ENCODE measurements at regions not wholly inside any gene's neighbourhood (a gene's known extent, or its start where the extent isn't known, plus 50 kb on each side); places are given as distances from the start of the nearest gene placed in this dataset.
A peak's percentile ranks its signal among the peaks of the same experiment; 100 is the strongest.

DNA sequence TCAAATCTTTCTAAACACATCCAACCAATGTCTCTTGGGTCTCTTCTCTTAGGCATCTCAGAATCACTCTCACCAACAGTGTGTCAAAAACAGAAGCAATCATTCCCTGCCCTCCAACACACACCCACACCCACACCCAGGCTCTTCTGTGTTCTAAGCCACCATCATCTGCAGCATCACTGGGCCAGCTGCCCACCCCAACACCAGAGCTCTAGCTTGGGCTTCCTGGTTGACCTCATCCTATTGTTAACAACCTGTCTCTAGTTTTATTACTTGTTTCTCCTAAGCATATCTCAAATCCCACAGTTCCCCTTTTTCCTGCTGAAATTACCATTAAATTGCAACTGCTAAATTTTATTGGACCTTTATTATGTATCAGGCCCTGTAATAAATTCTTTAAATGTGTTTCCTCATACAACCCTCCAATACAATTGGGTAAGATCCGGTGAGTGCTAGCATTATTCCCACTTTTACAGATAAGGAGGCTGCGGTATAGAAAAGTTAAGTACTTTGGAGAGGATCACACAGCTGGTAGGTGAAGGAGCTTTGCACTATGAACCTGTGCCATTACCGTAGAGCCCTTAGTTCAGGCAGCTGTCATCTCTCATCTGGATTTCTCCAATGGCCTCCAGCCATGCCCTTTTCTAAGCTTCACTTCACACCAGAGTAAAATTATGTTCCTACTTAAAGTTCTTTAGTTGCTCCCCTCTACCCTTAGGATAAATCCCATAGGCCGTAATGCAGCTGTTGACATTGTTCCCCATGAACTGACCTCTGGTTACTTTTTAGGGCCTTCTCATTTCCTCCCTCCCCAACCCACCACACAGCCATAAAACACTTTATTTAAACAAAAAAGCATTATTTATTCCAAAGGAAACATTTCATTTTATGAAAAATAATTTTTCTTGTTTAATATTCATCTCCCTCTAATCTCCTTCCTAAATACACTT lies 227.7 kb downstream of the B3GLCT start:
- Histone ChIP-seq H3K79me2 (ENCODE audit: low read depth) (no peaks in the 10 kb centered on the region), H3K27me3 (no peaks in the 10 kb centered on the region), H3K4me2 (no peak overlapping the region), H2AFZ (replicated peaks) (no peak overlapping the region), H3K9ac (no peak overlapping the region), H4K20me1 (ENCODE audit: low read depth) (no peaks in the 10 kb centered on the region), H3K4me1 (no peaks in the 10 kb centered on the region), H3K36me3 (no peaks in the 10 kb centered on the region), H3K9me3 (ENCODE audit: low read depth) (no peaks in the 10 kb centered on the region), H3F3A (ENCODE audit: low read depth) (no peaks in the 10 kb centered on the region), H3K27ac (no peak overlapping the region), H3K4me3 (no peak overlapping the region)
- H3K36me3 Mint-ChIP-seq: no peaks in the 10 kb centered on the region
- peaks cover 2% of the 10 kb centered on the region for H3K4me1 Mint-ChIP-seq
- no peak for TF ChIP-seq EZH2 (IDR thresholded peaks at IDR 0.05)
- TF ChIP-seq CTCF (IDR thresholded peaks at IDR 0.05): no peak
- H3K27ac Mint-ChIP-seq: no peak overlapping the region
- peaks cover 4% of the 10 kb centered on the region for H3K27me3 Mint-ChIP-seq (ENCODE audit: insufficient read depth, low read depth)
- no peak for DNase-seq (ENCODE audit: low spot score)
- no peaks in the 10 kb centered on the region for H3K9me3 Mint-ChIP-seq
- no peak overlapping the region for H3K4me3 Mint-ChIP-seq

- H3K4me3 ChIP-seq: no peak overlapping the region
- no peaks in the 10 kb centered on the region for H3K4me1 ChIP-seq
- Mint-ChIP-seq H3K4me3 (no peak overlapping the region), H3K4me1 (peaks cover 6% of the 10 kb centered on the region), H3K9me3 (peaks cover 9% of the 10 kb centered on the region), H3K27ac (no peak overlapping the region), H3K36me3 (no peaks in the 10 kb centered on the region), H3K27me3 (ENCODE audit: insufficient read depth, low read depth) (peaks cover 2% of the 10 kb centered on the region)
- no peak overlapping the region for H3K27ac ChIP-seq
- no peaks in the 10 kb centered on the region for H4K20me1 ChIP-seq (ENCODE audit: low read depth)
- no peak overlapping the region for H3K4me2 ChIP-seq
- no peaks in the 10 kb centered on the region for H3F3A ChIP-seq (ENCODE audit: low read depth)
- TF ChIP-seq CTCF (IDR thresholded peaks at IDR 0.05): peak; percentile 80
- no peak for TF ChIP-seq EZH2 (IDR thresholded peaks at IDR 0.05)
- H2AFZ ChIP-seq (replicated peaks): no peak overlapping the region
- H3K27me3 ChIP-seq: no peaks in the 10 kb centered on the region
- no peaks in the 10 kb centered on the region for H3K79me2 ChIP-seq (ENCODE audit: low read depth)
- no peak overlapping the region for H3K9ac ChIP-seq
- DNase-seq (ENCODE audit: low spot score): peak; percentile 67
- no peaks in the 10 kb centered on the region for H3K9me3 ChIP-seq (ENCODE audit: low read depth)
- H3K36me3 ChIP-seq: no peaks in the 10 kb centered on the region
Measured at GRCh38 chr13:31431722-31432137, 232.0 kb downstream of the B3GLCT start.

DNA sequence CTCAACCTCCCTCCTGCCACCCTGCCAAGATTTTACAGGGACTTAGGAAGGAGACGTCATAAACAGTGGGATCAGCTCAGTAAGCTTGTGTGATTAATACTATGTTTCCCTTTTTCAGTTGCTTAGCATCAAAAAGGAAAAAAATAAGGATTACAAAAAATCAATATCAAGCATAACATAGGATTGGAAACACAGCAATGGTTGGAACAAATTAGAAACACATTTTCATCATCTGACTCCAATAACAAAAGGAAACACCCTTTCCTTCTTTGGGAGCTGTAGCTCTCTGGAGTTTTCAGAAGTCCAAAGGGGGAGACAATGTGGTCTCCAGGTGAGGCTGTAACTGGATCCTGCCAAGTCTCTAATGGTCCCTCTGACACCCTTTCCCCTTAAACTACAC lies 233.4 kb downstream of the B3GLCT start:
- no peak for DNase-seq (ENCODE audit: low spot score)
- H4K20me1 ChIP-seq (ENCODE audit: low read depth): no peaks in the 10 kb centered on the region
- H3K9ac ChIP-seq: no peak overlapping the region
- no peaks in the 10 kb centered on the region for H3K27me3 ChIP-seq
- H3K36me3 ChIP-seq: no peaks in the 10 kb centered on the region
- H3K4me1 Mint-ChIP-seq: peaks cover 9% of the 10 kb centered on the region
- H3K27ac Mint-ChIP-seq: no peak overlapping the region
- no peak overlapping the region for H3K4me3 ChIP-seq
- H3K79me2 ChIP-seq (ENCODE audit: low read depth): no peaks in the 10 kb centered on the region
- H3K4me1 ChIP-seq: no peaks in the 10 kb centered on the region
- TF ChIP-seq EZH2phosphoT487 (IDR thresholded peaks at IDR 0.05) (no peak), EZH2 (IDR thresholded peaks at IDR 0.05) (no peak), CTCF (IDR thresholded peaks at IDR 0.05) (no peak)
- no peaks in the 10 kb centered on the region for H3K9me3 ChIP-seq (ENCODE audit: low read depth)
- peak overlapping the region; percentile 7 for H2AFZ ChIP-seq (replicated peaks)
- H3F3A ChIP-seq (ENCODE audit: low read depth): no peaks in the 10 kb centered on the region
- H3K36me3 Mint-ChIP-seq: no peaks in the 10 kb centered on the region
- peaks cover 2% of the 10 kb centered on the region for H3K27me3 Mint-ChIP-seq (ENCODE audit: insufficient read depth, low read depth)
- H3K27ac ChIP-seq: no peak overlapping the region
- H3K4me2 ChIP-seq: no peak overlapping the region
- no peak overlapping the region for H3K4me3 Mint-ChIP-seq
- H3K9me3 Mint-ChIP-seq: peaks cover 9% of the 10 kb centered on the region

All from neural progenitor cell (in vitro differentiated cells).